Islet of Langerhans (tissue), 1 donor: ENCODE measurements at regions not wholly inside any gene's neighbourhood (a gene's known extent, or its start where the extent isn't known, plus 50 kb on each side); places are given as distances from the start of the nearest gene placed in this dataset.

Source experiments
- FAIRE-seq: peaks from one replicate; lab custom pipeline; 2011; peaks lifted over from hg19 to GRCh38; lab: Jason Lieb, UNC

GRCh38 chr17:68740555-68741447 lies 139.6 kb upstream of the FAM20A start:
- FAIRE-seq: no peak

DNA sequence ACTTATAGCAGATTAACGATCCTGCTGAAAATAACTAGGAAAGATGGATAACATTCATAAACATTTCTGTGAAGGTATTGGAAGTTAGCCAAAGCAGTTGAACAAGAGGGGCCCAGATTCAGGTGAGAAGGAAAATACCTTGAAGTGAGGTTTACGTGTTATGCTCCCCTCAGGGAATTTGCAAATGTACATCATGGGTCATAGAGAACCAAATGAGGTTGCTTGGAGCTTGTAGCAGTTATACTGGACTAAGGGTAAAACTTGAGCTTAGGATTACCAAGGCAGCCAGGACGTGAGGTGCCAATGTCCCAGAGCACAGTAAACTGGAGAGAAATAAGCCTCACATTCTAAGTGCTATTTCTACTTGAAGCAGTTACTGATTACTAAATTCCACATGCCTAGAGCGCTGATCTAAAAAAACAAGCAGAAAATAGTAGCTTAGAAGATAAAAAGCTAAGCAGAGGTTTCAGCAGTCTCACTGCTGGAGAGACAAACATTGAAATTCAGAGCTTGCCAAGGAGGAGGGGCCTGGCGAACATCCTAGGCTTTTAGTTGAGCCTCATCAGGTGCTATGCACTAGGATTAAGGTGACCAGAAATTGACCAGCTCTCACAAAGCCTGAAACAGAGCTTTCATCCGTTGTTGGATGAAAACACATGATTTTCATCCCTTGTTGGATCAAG lies 136.7 kb upstream of the FAM20A start:
- FAIRE-seq: no peak

GRCh38 chr17:68734931-68735330 lies 133.8 kb upstream of the FAM20A start:
- no peak for FAIRE-seq

GRCh38 chr17:68734187-68734900 lies 133.2 kb upstream of the FAM20A start:
- no peak for FAIRE-seq

- no peak for FAIRE-seq
Observed at GRCh38 chr17:68733241-68734176, 132.3 kb upstream of the FAM20A start.

GRCh38 chr17:68732301-68732749 lies 131.2 kb upstream of the FAM20A start:
- FAIRE-seq: no peak

GRCh38 chr17:68731465-68731864 lies 130.3 kb upstream of the FAM20A start:
- FAIRE-seq: no peak

GRCh38 chr17:68719431-68719830 lies 118.3 kb upstream of the FAM20A start:
- FAIRE-seq: no peak

DNA sequence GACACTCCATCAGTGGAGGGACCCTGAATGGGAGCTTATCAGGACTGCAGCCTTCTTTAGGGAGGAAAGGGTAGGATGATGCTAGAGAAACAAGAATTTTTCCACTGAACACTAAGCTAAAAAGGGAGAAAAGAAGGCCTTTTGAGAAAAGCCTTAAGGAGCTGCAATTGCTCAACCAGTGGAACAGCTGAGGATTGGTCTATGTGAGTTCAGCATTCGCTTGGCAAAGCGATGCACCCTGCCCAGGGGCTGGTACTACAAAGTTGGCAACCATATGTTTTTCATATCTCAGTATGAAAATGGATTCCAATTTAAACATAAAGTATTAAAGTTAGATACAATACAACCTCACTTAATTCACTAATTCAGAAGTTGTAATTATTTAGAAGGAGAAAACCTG lies 117.8 kb upstream of the FAM20A start:
- FAIRE-seq: no peak

DNA sequence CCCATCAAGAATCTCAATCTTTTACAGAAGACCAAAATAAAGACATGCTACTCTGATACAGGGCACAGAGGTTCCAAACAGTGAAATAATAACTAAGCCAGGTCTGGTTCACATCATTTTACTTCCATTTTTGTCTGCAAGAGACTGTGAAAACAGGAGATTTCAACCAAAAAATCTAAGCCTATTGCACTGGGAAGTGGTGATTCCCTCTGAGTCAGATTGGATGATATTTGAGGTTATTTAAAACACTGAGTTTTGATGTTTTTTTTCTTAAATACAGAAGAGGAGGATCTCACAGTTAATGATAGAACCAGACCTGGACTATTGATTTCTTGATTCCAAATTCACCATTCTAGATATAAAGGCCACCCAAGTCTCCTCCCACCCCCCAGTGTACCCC lies 117.3 kb upstream of the FAM20A start:
- FAIRE-seq: no peak

DNA sequence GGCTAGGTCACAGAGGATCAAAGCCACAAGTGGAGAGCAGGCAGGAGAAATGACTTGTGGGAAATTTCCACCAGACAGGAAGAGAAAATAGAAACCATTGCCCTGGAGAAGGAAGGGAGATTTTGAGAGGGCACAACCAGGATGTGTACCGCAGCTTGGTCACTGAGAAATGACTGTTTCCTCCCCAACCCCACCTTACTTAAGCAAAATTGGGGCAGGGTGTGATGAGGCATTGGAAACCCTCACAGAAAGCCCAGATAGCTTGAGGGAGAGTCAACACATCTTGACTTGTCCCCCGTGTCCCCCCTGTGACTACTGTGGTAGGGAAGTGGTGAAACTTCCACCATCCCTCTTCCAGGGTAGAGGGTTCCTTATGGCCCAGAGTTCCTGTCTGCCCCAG lies 113.5 kb upstream of the FAM20A start:
- no peak for FAIRE-seq

DNA sequence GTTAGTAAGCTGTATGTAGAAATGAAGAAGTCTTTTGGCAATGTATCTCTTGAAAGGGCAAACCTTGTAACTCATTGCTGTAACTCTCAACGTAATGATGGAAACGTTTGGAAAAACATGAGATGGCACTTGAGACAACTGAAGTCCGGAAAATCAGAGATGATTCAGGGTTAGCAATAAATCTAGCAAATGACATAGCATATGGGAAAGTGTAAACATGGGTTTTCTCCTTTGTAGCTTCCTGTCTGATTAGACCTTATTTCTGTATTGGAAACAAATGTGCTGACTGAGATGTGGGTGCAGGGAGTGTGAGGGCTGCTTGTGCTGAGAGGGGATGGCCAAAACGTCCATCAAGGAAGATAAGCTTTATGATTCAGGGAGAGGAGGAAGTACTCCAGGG lies 110.7 kb upstream of the FAM20A start:
- no peak for FAIRE-seq

DNA sequence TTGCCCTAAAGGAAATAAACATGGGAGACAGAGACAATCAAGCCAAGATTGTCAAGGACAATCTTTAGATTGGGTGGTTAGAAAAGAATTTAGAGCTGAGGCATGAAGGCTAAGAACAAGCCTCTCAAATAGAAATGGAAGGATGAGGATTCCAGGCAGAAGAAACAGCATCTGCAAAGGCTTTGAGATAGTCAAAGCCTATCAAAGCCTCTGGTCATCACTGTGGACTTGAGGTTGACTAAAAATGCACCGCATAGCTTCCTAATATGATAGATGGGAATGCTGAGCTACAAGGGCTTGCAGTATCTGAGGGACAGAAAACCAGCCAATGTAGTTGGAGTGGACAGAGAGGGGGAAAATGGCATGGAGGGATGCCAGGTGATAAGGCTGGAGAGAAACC lies 109.8 kb upstream of the FAM20A start:
- no peak for FAIRE-seq

GRCh38 chr17:68710035-68710780 lies 109.0 kb upstream of the FAM20A start:
- FAIRE-seq: no peak

DNA sequence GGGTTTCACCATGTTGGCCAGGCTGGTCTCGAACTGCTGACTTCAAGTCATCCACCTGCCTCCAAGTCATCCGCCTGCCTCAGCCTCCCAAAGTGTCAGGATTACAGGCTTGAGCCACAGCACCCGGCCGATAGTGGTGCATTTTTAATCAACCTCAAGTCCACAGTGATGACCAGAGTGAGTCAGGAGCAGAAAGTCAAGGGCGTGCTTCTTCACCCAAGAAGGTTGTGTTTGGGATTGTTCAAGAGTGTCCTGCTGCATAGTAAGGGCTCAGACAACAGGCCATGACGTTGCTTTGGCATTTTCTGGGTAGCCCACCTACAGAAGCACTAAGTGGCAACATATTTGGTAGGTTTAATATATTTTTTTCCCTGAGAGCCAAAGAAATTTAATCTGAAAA lies 108.3 kb upstream of the FAM20A start:
- no peak for FAIRE-seq

DNA sequence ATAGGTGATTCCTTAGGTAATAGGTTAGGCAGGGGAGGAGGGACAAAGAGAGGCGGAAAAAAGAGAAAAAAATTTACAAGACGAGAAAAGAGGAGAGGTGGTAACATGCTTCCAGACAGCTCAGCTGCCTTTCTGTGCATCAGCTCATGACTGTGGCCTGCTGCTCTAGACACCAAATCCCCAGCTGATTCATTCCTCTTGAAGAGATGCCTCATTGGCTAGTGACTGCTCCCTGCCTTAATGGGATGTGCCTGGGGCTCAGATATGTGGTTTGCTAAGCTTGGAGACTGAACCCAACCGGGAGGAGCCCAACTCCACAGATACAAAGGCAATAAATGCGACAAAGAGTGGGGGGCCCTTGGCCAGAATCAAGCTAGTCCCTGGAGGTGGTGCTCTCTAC lies 105.9 kb upstream of the FAM20A start:
- FAIRE-seq: no peak

- no peak for FAIRE-seq
Observed at GRCh38 chr17:68706356-68706920, 105.3 kb upstream of the FAM20A start.

DNA sequence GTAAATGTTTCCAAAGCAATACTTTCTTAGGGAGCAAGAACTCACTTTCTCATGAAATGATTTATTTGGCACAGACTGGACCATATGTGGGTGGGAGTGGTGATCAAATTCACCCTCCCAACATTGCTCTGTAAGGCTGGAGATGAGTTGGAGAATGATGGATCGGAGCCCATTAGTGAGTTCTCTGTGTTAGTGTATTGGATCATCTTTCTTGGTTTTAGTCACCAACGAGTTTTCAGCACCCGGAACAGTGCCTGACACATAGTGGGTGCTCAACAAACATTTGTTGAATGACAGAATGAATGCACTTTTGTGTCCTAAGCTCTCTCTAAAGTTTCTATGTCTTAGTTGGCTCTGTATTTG lies 104.5 kb upstream of the FAM20A start:
- no peak for FAIRE-seq

GRCh38 chr17:68704871-68705713 lies 103.9 kb upstream of the FAM20A start:
- FAIRE-seq: no peak

DNA sequence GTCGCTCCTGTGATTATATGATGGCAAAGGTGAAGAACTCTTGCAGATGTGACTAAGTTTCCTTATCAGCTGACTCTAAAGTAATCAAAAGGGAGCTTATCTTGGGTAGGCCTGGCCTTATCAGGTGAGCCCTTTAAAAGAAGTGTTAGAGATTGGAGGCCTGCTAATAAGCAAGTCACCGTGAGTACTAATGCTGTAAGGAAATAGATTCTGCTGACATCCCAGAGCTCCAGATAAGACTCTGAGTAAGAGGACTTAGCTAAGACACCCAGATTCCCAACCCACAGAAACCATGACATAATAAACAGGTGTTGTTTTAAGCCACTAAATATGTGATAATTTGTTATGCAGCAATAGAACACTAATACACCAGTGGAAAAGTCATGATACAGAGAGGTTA lies 99.9 kb upstream of the FAM20A start:
- no peak for FAIRE-seq
